Gastroesophageal sphincter (tissue), 4 donors: ENCODE measurements at regions not wholly inside any gene's neighbourhood (a gene's known extent, or its start where the extent isn't known, plus 50 kb on each side); places are given as distances from the start of the nearest gene placed in this dataset.

Experiments
- ATAC-seq: fragments of 150-250 bp; one replicate; pipeline ENCODE4 v1.9.1; 2016; ENCODE audit warnings: mild to moderate bottlenecking, moderate library complexity
- H3K27ac ChIP-seq, 4 donors: fragments of 200-600 bp; sonication (generic) in 3 of 4; 1 replicate in 3 of 4; 2 replicates in 1 of 4; pipeline ENCODE4 v1.5.1; 2016 to 2019
- H3K27me3 ChIP-seq: fragments of 200-600 bp; sonication (generic); one replicate; pipeline ENCODE4 v1.5.1; 2019
- H3K36me3 ChIP-seq, 2 donors: fragments of 200-600 bp; sonication (generic); one replicate each; pipeline ENCODE4 v1.5.1; 2019; ENCODE audit warnings: control low read depth in 1 of 2
- H3K4me1 ChIP-seq, 3 donors: fragments of 200-600 bp; sonication (generic); 1 replicate in 2 of 3; 2 replicates in 1 of 3; pipeline ENCODE4 v1.5.1; 2016 to 2019; ENCODE audit warnings: control low read depth in 2 of 3
- H3K4me3 ChIP-seq, 2 donors: fragments of 200-600 bp; sonication (generic); one replicate each; pipeline ENCODE4 v1.5.1; 2019; ENCODE audit warnings: mild to moderate bottlenecking in 1 of 2, moderate library complexity in 1 of 2
- H3K9me3 ChIP-seq, 3 donors: fragments of 200-600 bp; sonication (generic); one replicate each; pipeline ENCODE4 v1.5.1; 2017 to 2019; ENCODE audit warnings: control low read depth in 2 of 3
- CTCF ChIP-seq, 4 experiments: fragments of 200-600 bp in 2 of 4; fragments of 450-650 bp in 2 of 4; sonication (generic) in 1 of 4; IDR thresholded peaks; one replicate each; pipeline ENCODE4 v1.5.1; 2017 to 2019; ENCODE audit warnings: antibody characterized with exemption in 4 of 4, mild to moderate bottlenecking in 2 of 4, moderate library complexity in 2 of 4
- EP300 ChIP-seq: sonication (generic); formaldehyde crosslinking; IDR thresholded peaks from one replicate; pipeline ENCODE4 v1.6.1; 2017; ENCODE audit warnings: antibody characterized with exemption, mild to moderate bottlenecking
- POLR2A ChIP-seq, 2 donors: fragments of 450-650 bp; IDR thresholded peaks; one replicate each; pipeline ENCODE4 v1.6.1; 2017; ENCODE audit warnings: antibody characterized with exemption in 2 of 2, mild to moderate bottlenecking in 2 of 2, moderate library complexity in 1 of 2
- POLR2AphosphoS5 ChIP-seq: sonication (generic); formaldehyde crosslinking; IDR thresholded peaks from one replicate; pipeline ENCODE4 v1.6.1; 2017; ENCODE audit warnings: antibody characterized with exemption
- WGBS, 2 donors: methylation state at CpG; one replicate each; pipeline ENCODE4 v1.1.5; 2018; ENCODE audit warnings: low coverage in 1 of 2; 5-methylcytosine and 5-hydroxymethylcytosine counted together

GRCh38 chr14:86357119-86357518 is 827.2 kb downstream of the FLRT2 start:
- Histone ChIP-seq H3K4me3 (no peak overlapping the region), H3K27ac (no peak overlapping the region), H3K4me1 (no peaks in the 10 kb centered on the region), H3K27me3 (no peaks in the 10 kb centered on the region), H3K36me3 (no peaks in the 10 kb centered on the region), H3K9me3 (no peaks in the 10 kb centered on the region)
- ATAC-seq, result no peak
- TF ChIP-seq POLR2A (IDR thresholded peaks at IDR 0.05), result no peak
- TF ChIP-seq POLR2AphosphoS5, result no peak
- TF ChIP-seq EP300, result no peak
- no peak for TF ChIP-seq CTCF (IDR thresholded peaks at IDR 0.05)
- WGBS, 2 donors, result 61 to 88% methylated on average over 2 to 3 of the region's 3 CpGs

GRCh38 chr14:86346818-86347384 is 817.0 kb downstream of the FLRT2 start:
- Histone ChIP-seq H3K27ac (no peak overlapping the region), H3K4me1 (no peaks in the 10 kb centered on the region), H3K27me3 (no peaks in the 10 kb centered on the region), H3K36me3 (no peaks in the 10 kb centered on the region), H3K9me3 (no peaks in the 10 kb centered on the region), H3K4me3 (no peak overlapping the region)
- no peak for ATAC-seq
- TF ChIP-seq POLR2AphosphoS5, result no peak
- no peak for TF ChIP-seq CTCF (IDR thresholded peaks at IDR 0.05)
- TF ChIP-seq POLR2A (IDR thresholded peaks at IDR 0.05), result no peak
- no peak for TF ChIP-seq EP300
- WGBS, 2 donors, result 40 to 57% methylated on average over 2 to 3 of the region's 3 CpGs

- 20 to 70% methylated on average over 1 to 3 of the region's 3 CpGs for WGBS, 2 donors
- Histone ChIP-seq H3K4me1 (no peaks in the 10 kb centered on the region), H3K4me3 (no peak overlapping the region), H3K9me3 (no peaks in the 10 kb centered on the region), H3K27ac (no peak overlapping the region), H3K36me3 (no peaks in the 10 kb centered on the region), H3K27me3 (no peaks in the 10 kb centered on the region)
- no peak for ATAC-seq
- TF ChIP-seq POLR2A (IDR thresholded peaks at IDR 0.05) (no peak), EP300 (no peak), CTCF (IDR thresholded peaks at IDR 0.05) (no peak), POLR2AphosphoS5 (no peak)
Measured at GRCh38 chr14:86334355-86334754, 804.4 kb downstream of the FLRT2 start.

- no peaks in the 10 kb centered on the region for H3K9me3 ChIP-seq
- TF ChIP-seq CTCF (IDR thresholded peaks at IDR 0.05) (no peak), POLR2AphosphoS5 (no peak), EP300 (no peak), POLR2A (IDR thresholded peaks at IDR 0.05) (no peak)
- no peaks in the 10 kb centered on the region for H3K27me3 ChIP-seq
- no peaks in the 10 kb centered on the region for H3K36me3 ChIP-seq
- H3K27ac ChIP-seq, result no peak overlapping the region
- H3K4me1 ChIP-seq, result no peaks in the 10 kb centered on the region
- H3K4me3 ChIP-seq, result no peak overlapping the region
- ATAC-seq, result no peak
- 42 to 70% methylated on average over 1 of the region's 1 CpG for WGBS, 2 donors
Measured at GRCh38 chr14:86333493-86333892, 803.5 kb downstream of the FLRT2 start.

- WGBS, 2 donors, result 74 to 77% methylated on average over 3 of the region's 3 CpGs
- Histone ChIP-seq H3K27me3 (no peaks in the 10 kb centered on the region), H3K4me3 (no peak overlapping the region), H3K36me3 (no peaks in the 10 kb centered on the region), H3K4me1 (no peaks in the 10 kb centered on the region), H3K27ac (no peak overlapping the region), H3K9me3 (no peaks in the 10 kb centered on the region)
- TF ChIP-seq POLR2A (IDR thresholded peaks at IDR 0.05), result no peak
- no peak for ATAC-seq
Measured at GRCh38 chr14:86331341-86331740, 801.4 kb downstream of the FLRT2 start.
